Spleen (tissue), 7 donors: ENCODE measurements at regions not wholly inside any gene's neighbourhood (a gene's known extent, or its start where the extent isn't known, plus 50 kb on each side); places are given as distances from the start of the nearest gene placed in this dataset.

Experiments
- CTCF ChIP-seq, 11 experiments: fragments of 200-600 bp in 7 of 11; fragments of 450-650 bp in 4 of 11; sonication (generic) in 4 of 11; IDR thresholded peaks in 8 of 11; conservative IDR thresholded peaks in 3 of 11; 1 replicate in 7 of 11; 2 replicates in 4 of 11; pipeline versions ENCODE4 v1.4.0 to v1.8.0; 2016 to 2021; ENCODE audit warnings: antibody characterized with exemption in 11 of 11, inconsistent platforms in 4 of 11, mild to moderate bottlenecking in 1 of 11
- POLR2A ChIP-seq, 3 donors: fragments of 450-650 bp; IDR thresholded peaks; one replicate each; pipeline ENCODE4 v1.5.1; 2017; ENCODE audit warnings: antibody characterized with exemption in 3 of 3, mild to moderate bottlenecking in 1 of 3
- POLR2AphosphoS5 ChIP-seq, 3 donors: sonication (generic); formaldehyde crosslinking; IDR thresholded peaks; one replicate each; pipeline ENCODE4 v1.5.1; 2017; ENCODE audit warnings: antibody characterized with exemption in 3 of 3
- donor health status: DM: no; HTN: no; CAD: no; lungs with moderate emphysema.
- donor health status: DM: no; HTN: no; CAD: no.
- donor health status: DM: no; HTN: no; CAD: no.

DNA sequence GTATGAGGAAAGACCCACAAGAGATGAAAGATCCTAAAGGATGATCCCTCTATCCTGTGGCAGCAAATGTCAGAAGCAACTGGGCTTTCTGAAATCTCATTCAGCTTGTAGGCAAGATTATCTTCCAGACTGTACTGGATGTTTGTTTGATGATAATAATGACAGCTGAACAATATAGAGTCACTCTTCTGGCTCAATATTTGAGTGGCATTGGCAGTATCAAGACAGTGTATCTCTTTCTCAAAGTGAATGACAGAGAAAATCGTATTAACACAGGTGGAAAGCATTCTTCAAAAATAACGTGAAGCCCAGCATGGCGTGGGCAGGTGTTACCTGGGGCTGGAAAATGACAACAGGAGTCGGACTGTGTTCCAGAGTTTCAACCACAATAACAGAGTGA, 114.5 kb downstream of the GPR37 start:
- TF ChIP-seq CTCF (IDR thresholded peaks at IDR 0.05 in 8 of 11, conservative IDR thresholded peaks at IDR 0.05 in 3 of 11) (no peak), POLR2A (IDR thresholded peaks at IDR 0.05) (no peak), POLR2AphosphoS5 (IDR thresholded peaks at IDR 0.05) (no peak)
